Thoracic aorta (tissue), 2 donors: ENCODE measurements at regions not wholly inside any gene's neighbourhood (a gene's known extent, or its start where the extent isn't known, plus 50 kb on each side); places are given as distances from the start of the nearest gene placed in this dataset.

Experiments
- ATAC-seq: fragments of 150-250 bp; one replicate; pipeline ENCODE4 v1.8.0; 2017; ENCODE audit warnings: low read depth; ENCODE audit not compliant: insufficient number of reproducible peaks, low FRiP score
- DNase-seq: peaks from one replicate; pipeline ENCODE4 v3.0.0-alpha.2; 2020; ENCODE audit warnings: low spot score
- H3K27ac ChIP-seq, 2 donors: fragments of 200-600 bp; sonication (generic); 1 replicate in 1 of 2; 2 replicates in 1 of 2; pipeline ENCODE4 v1.5.1; 2016; ENCODE audit warnings: mild to moderate bottlenecking in 2 of 2, moderate library complexity in 2 of 2
- H3K27me3 ChIP-seq: fragments of 200-600 bp; sonication (generic); replicated peaks from 2 replicates; pipeline ENCODE4 v1.6.0; 2016; ENCODE audit warnings: mild to moderate bottlenecking; ENCODE audit not compliant: insufficient read depth
- H3K36me3 ChIP-seq: fragments of 200-600 bp; sonication (generic); one replicate; pipeline ENCODE4 v1.5.1; 2016
- H3K4me1 ChIP-seq, 2 donors: fragments of 200-600 bp; sonication (generic); 1 replicate in 1 of 2; 2 replicates in 1 of 2; pipeline versions ENCODE4 v1.5.1 to v1.6.0; 2016; ENCODE audit warnings: low read depth in 2 of 2, mild to moderate bottlenecking in 1 of 2; ENCODE audit not compliant: control insufficient read depth in 1 of 2
- H3K4me3 ChIP-seq: fragments of 200-600 bp; sonication (generic); 2 replicates; pipeline ENCODE4 v1.5.1; 2016; ENCODE audit warnings: mild to moderate bottlenecking
- H3K9me3 ChIP-seq: fragments of 200-600 bp; sonication (generic); 2 replicates; pipeline ENCODE4 v1.5.1; 2016
- TF ChIP-seq, protein P1 (sequence below): fragments of 200-600 bp; sonication (generic); IDR thresholded peaks from one replicate; pipeline ENCODE4 v1.5.1; 2019; ENCODE audit warnings: antibody characterized with exemption

DNA sequence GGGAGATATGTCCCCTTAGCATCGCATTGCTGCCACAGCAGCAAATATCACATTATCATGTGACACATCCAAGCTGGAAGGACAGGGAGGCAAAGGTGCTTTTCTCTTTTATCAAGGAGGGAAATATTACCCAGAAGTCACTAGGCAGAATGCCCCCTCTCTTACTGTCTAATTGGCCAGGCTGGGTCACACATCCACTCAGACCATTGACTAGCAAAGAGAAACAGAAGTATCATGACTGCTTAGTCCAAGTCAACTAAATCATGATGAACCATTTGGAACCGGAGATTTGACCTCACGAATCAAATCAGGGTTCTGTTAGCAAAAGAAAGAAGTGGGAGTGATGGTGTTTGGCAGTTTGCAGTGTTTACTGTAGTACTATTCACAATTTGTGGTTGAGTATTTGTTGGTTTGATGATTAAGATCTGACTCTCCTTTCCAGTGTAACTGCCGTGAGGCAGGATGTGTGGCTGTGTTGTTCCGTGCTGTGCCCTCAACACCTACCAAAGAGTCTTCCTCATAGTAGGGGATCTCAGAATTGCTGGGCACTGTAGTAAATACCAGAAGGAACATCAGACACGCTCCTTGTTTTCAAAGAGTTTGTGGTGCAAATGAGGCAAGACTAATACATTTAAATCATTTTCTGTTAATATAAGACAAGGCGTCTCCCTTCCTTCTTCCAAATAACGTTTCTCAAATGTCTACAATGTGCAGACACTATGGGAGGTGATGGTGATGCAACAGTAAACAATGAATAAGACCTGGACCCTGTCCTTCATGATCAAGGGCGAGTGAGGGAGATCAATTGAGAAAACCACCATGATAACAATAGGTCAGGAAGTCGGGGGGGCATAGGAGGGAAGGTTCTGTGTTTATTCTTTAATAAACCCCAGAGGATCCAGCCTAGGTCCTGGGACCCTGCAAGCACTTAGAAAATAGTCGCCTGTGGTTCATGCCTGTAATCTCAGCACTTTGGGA, 194.4 kb upstream of the CRY1 start:
- ATAC-seq (no peak), DNase-seq (no peak)
- TF ChIP-seq, protein P1, sequence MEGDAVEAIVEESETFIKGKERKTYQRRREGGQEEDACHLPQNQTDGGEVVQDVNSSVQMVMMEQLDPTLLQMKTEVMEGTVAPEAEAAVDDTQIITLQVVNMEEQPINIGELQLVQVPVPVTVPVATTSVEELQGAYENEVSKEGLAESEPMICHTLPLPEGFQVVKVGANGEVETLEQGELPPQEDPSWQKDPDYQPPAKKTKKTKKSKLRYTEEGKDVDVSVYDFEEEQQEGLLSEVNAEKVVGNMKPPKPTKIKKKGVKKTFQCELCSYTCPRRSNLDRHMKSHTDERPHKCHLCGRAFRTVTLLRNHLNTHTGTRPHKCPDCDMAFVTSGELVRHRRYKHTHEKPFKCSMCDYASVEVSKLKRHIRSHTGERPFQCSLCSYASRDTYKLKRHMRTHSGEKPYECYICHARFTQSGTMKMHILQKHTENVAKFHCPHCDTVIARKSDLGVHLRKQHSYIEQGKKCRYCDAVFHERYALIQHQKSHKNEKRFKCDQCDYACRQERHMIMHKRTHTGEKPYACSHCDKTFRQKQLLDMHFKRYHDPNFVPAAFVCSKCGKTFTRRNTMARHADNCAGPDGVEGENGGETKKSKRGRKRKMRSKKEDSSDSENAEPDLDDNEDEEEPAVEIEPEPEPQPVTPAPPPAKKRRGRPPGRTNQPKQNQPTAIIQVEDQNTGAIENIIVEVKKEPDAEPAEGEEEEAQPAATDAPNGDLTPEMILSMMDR, result no peak
- no peaks in the 10 kb centered on the region for H3K4me1 ChIP-seq
- H3K27ac ChIP-seq, result no peak overlapping the region
- H3K4me3 ChIP-seq, result no peak overlapping the region
- H3K27me3 ChIP-seq, result no peaks in the 10 kb centered on the region
- H3K36me3 ChIP-seq, result no peaks in the 10 kb centered on the region
- no peaks in the 10 kb centered on the region for H3K9me3 ChIP-seq

DNA sequence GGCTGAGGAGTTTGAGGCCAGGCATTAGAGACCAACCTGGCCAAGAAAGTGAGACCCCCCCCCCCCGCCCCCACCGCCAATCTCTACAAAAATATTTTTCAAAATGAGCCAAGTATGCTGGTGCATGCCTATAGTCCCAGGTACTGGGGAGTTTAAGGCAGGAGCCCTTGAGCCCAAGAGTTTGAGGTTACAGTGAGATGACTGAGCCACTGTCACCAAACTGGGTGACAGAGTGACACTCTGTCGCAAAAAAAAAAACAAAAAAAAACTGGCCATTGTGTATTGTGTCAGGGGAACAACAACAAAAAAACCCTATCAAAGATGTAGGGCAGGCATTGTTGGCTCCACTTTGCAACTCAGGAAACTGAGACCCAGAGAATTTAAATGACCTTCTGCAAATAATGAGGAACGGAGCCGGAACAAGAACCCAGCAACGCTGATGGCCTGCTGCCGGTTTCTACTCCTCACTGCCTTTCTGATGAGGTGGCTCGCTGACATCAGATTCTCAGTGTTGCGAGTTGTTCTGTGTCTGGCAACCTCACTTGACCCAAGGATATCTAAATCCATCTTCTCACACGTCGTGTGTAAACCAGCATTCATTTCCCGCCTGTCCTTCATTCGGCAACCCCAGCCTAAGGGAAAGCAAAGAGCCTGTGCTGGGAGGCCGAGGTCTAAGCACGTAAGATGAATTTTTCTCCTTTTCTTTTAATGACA, 195.2 kb upstream of the CRY1 start:
- TF ChIP-seq, protein P1, result no peak
- H3K4me3 ChIP-seq, result no peak overlapping the region
- H3K9me3 ChIP-seq, result no peaks in the 10 kb centered on the region
- H3K4me1 ChIP-seq, result no peaks in the 10 kb centered on the region
- DNase-seq, result no peak
- ATAC-seq, result no peak
- H3K27me3 ChIP-seq, result no peaks in the 10 kb centered on the region
- H3K36me3 ChIP-seq, result no peaks in the 10 kb centered on the region
- no peak overlapping the region for H3K27ac ChIP-seq

DNA sequence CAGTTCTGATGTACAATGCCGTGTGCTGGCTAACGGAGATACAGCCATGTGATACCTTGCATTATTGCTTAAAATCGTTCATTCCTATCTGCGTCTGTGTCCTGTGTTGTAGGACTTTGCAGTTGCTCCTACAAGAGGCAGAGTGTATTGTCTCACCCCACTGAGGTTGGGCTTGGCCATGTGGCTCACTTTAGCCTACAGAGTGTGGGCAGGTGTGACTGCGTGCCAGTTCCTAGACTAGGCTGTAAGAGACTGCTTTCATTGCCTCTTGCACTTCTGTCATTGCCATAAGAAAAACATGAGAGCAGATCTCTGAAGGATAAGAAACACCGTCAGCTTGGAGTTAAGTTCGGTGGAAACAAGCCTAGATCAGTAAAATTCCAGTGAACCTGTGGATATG, 197.7 kb upstream of the CRY1 start:
- DNase-seq, result no peak
- no peak overlapping the region for H3K4me3 ChIP-seq
- H3K27ac ChIP-seq, result no peak overlapping the region
- TF ChIP-seq, protein P1, result no peak
- no peaks in the 10 kb centered on the region for H3K27me3 ChIP-seq
- H3K36me3 ChIP-seq, result no peaks in the 10 kb centered on the region
- H3K9me3 ChIP-seq, result no peaks in the 10 kb centered on the region
- H3K4me1 ChIP-seq, result no peaks in the 10 kb centered on the region
- ATAC-seq, result no peak

DNA sequence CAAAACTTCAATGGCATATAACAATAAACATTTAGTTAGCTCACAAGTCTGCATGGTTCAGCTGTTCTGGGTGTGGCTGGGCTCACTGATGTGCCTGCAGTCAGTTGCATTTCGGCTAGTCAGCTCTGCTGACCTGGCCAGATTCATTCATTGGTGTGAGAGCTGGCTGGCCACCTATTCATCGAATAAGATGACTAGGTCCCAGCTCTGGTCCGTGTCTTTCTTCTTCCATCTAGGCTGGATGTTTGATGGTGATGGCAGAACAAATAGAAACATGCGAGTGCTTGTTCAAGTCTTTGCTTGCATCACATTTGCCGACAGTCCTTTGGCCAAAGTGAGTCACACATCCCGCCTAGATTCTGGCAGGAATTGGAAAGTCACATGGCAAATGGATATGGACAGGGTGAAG, 203.3 kb upstream of the CRY1 start:
- H3K9me3 ChIP-seq, result no peaks in the 10 kb centered on the region
- no peaks in the 10 kb centered on the region for H3K27me3 ChIP-seq
- ATAC-seq, result no peak
- H3K4me1 ChIP-seq, result no peaks in the 10 kb centered on the region
- TF ChIP-seq, protein P1, result no peak
- DNase-seq, result no peak
- no peaks in the 10 kb centered on the region for H3K36me3 ChIP-seq
- no peak overlapping the region for H3K4me3 ChIP-seq
- no peak overlapping the region for H3K27ac ChIP-seq

DNA sequence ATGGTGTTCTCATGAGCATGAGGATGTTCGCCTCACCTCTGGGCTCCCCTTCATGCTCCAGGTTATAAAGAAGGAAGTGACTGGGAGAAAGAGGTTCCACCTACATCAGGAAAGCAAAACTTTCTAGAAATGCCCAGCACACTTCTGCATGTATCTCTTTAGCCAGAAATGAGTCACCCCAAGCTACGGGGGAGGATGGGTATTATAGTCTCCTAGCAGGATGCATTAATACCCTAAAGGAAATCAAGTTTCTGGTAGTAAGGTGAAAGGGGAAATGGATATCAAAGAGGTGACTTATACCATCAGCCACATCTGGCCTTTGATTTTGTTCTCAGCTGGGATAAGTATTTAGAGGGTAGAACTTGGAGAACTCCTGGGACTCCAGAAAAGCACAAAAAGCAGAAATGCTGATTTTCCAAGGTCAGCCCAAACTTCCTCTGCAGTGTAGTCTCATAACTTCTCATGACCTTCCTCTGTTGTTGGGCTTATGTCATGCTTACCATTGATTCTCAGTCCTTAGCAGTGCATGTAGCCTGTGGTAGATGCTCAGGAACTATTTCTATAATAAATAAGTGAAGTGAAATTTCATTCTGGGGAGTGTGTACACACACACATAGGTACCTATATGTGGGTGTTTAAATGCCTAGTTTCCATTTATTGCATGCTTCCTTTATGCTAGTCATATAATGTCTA, 209.4 kb upstream of the CRY1 start:
- no peaks in the 10 kb centered on the region for H3K36me3 ChIP-seq
- no peak for DNase-seq

More for the DNA sequence above, 209.4 kb upstream of the CRY1 start:
- no peak for ATAC-seq
- H3K4me3 ChIP-seq, result no peak overlapping the region
- no peaks in the 10 kb centered on the region for H3K27me3 ChIP-seq
- H3K9me3 ChIP-seq, result no peaks in the 10 kb centered on the region
- H3K4me1 ChIP-seq, result no peaks in the 10 kb centered on the region
- no peak overlapping the region for H3K27ac ChIP-seq
- TF ChIP-seq, protein P1, result no peak
